Astrocyte of the cerebellum (primary cell): ENCODE measurements at regions not wholly inside any gene's neighbourhood (a gene's known extent, or its start where the extent isn't known, plus 50 kb on each side); places are given as distances from the start of the nearest gene placed in this dataset.

Experiments
- DNase-seq: peaks from one replicate; pipeline ENCODE4 v3.0.0-alpha.2; 2011; ENCODE audit warnings: low read depth
- H3K4me3 ChIP-seq: 2 replicates; pipeline ENCODE4 v1.5.1; 2011; ENCODE audit warnings: mild to moderate bottlenecking, low read depth, low read length, moderate library complexity
- in situ Hi-C: cut with HindIII; loops from 2 replicates; pipeline ENCODE4 v1.10.0; 2017; ENCODE audit warnings: low sequenced_read_pairs
- TF ChIP-seq, protein P1 (sequence below): IDR thresholded peaks from 2 replicates; pipeline ENCODE4 v1.5.1; 2012; ENCODE audit warnings: low read length, low read depth, moderate library complexity, mild to moderate bottlenecking; ENCODE audit errors: missing control alignments

DNA sequence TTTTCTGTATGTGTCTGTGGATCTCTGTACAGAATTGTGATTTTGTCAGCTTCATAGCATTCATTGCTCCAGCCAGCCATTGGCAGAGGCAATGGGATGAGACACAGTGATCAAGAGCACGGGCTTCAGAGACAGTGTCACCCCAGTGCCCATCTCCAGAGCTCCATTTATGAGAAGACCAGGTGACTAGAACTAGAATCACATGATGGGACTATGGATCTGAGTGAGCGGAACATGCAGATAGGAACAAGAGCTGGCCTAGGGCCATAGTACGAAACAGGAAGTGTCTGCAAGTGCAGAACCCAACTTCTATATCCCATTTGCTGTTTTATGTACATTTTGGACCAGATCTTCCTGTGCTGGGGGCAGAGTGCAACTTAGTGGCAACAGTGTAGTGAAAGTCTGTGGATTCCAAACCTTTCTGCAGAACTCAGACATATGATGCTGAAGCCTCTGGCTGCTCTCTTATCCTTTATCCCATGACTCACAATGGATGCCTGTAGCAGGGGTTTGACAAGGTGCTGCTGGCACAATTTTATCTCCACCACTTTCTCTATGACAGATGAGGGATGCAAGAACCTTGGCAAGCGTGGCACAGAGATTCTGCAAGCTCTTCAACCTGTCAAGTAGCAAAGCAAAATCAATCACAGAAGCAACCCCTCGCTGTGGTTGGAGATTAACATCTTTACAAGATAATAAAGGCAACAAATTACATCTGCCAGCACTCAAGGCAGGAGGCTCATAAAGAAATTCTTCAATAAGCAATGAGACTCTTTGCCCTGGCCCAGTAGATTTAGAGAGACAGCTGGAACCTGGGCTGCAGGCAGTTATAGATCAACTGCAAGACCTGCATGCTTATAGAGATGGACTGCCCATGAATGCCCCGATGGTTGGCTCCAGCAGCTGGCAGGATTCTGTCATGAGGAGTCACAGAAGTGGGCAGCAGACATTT is 681.3 kb downstream of the TNS3 start:
- in situ Hi-C loops, result no loop called here

GRCh38 chr7:46897381-46897780 is 684.5 kb downstream of the TNS3 start:
- no peak for DNase-seq
- no peak overlapping the region for H3K4me3 ChIP-seq
- TF ChIP-seq, protein P1, sequence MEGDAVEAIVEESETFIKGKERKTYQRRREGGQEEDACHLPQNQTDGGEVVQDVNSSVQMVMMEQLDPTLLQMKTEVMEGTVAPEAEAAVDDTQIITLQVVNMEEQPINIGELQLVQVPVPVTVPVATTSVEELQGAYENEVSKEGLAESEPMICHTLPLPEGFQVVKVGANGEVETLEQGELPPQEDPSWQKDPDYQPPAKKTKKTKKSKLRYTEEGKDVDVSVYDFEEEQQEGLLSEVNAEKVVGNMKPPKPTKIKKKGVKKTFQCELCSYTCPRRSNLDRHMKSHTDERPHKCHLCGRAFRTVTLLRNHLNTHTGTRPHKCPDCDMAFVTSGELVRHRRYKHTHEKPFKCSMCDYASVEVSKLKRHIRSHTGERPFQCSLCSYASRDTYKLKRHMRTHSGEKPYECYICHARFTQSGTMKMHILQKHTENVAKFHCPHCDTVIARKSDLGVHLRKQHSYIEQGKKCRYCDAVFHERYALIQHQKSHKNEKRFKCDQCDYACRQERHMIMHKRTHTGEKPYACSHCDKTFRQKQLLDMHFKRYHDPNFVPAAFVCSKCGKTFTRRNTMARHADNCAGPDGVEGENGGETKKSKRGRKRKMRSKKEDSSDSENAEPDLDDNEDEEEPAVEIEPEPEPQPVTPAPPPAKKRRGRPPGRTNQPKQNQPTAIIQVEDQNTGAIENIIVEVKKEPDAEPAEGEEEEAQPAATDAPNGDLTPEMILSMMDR, result no peak
- in situ Hi-C loops, result no loop called here

More for the DNA sequence above, 681.3 kb downstream of the TNS3 start:
- H3K4me3 ChIP-seq, result no peak overlapping the region
- TF ChIP-seq, protein P1, result no peak
- DNase-seq, result peak; percentile 2

GRCh38 chr7:46886669-46887374 is 695.1 kb downstream of the TNS3 start:
- TF ChIP-seq, protein P1, result no peak
- DNase-seq, result no peak
- in situ Hi-C loops, result no loop called here
- H3K4me3 ChIP-seq, result no peak overlapping the region

DNA sequence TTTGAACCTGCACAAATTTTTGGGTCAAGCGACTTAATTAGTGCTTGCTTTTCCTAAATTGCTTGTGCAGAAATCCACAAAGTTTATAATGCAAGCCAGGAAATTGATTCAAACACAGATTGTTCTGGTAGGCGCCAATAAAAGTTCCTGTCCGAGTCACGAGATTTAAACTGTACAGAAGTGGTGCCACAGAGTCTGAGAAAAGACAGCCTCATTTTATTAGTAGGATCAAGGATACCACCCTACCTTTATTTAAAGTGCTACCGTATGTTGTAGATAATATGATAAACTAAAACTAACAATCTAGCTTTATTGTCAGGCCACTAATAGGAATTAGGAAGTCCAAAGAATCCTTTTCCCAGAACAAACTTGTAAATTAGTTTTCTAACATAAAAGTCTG is 696.7 kb downstream of the TNS3 start:
- H3K4me3 ChIP-seq, result no peak overlapping the region
- in situ Hi-C loops, result no loop called here
- TF ChIP-seq, protein P1, result no peak
- no peak for DNase-seq

GRCh38 chr7:46881507-46882127 is 700.3 kb downstream of the TNS3 start:
- DNase-seq, result no peak
- in situ Hi-C loops, result no loop called here
- TF ChIP-seq, protein P1, result no peak
- H3K4me3 ChIP-seq, result no peak overlapping the region

- DNase-seq, result no peak
- in situ Hi-C loops, result no loop called here
- TF ChIP-seq, protein P1, result no peak
- no peak overlapping the region for H3K4me3 ChIP-seq
These were observed 701.3 kb downstream of the TNS3 start for GRCh38 chr7:46880508-46881196.
